T-helper 2 cell treated with Interferon-gamma antibody and Interleukin-4, amounts not matched to agents 5 μg/mL and 100 μg/mL, for 36 hours (primary cell): ENCODE measurements at regions not wholly inside any gene's neighbourhood (a gene's known extent, or its start where the extent isn't known, plus 50 kb on each side); places are given as distances from the start of the nearest gene placed in this dataset.
"Not testable (repeated sequence)": the region's sequence is repeated elsewhere in the genome, so short reads cannot be mapped to it uniquely, and the experiment has no call there.

ENCODE experiments used
- DNase-seq: peaks from one replicate; pipeline ENCODE4 v3.0.0; 2021; ENCODE audit warnings: low spot score
- H3K27ac Mint-ChIP-seq: one replicate; pipeline ENCODE4 v1.8.0; 2021; ENCODE audit warnings: mild to moderate bottlenecking, mixed read lengths
- H3K27me3 Mint-ChIP-seq: one replicate; pipeline ENCODE4 v1.8.0; 2021; ENCODE audit warnings: low read depth, mixed read lengths
- H3K36me3 Mint-ChIP-seq: one replicate; pipeline ENCODE4 v1.8.0; 2021; ENCODE audit warnings: low read depth, mixed read lengths
- H3K4me1 Mint-ChIP-seq: one replicate; pipeline ENCODE4 v1.8.0; 2021; ENCODE audit warnings: low read depth, mixed read lengths
- H3K4me3 Mint-ChIP-seq: one replicate; pipeline ENCODE4 v1.8.0; 2022; ENCODE audit warnings: mild to moderate bottlenecking, moderate library complexity, mixed read lengths
- H3K9me3 Mint-ChIP-seq: one replicate; pipeline ENCODE4 v1.8.0; 2021; ENCODE audit warnings: mixed read lengths

DNA sequence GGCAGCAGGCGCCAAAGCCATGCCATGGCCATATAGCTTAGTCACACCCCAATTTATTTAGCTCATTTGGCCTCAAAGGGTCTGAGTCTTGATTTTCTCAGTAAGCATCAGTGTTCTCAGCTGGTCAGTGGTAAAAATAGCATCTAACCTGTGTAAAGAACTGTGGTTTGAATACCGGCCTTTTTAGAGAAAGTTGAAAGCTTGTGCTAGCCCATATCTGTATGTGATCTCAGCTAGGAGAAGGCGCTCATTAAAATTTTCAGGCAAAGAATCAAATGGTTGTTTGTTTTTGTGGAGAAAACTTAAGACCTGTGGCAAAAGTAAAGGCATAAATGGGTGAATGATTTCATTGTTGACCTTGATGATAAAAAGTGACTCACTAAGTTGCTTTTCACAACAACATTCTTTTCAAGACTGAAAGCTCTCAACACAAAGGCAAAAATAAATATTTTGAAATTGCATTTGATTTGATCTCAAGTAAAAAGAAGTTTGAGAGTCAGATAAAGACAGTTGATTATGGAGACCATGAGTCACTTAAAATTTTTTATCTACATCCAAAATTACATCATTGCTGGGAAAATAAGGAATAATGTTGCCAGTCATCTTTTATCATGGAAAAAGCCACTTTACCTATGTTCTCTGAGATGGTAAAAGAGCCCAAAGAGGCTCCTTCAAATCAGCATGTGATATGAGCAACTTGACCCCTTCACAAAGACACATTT, 128.5 kb upstream of the RGS6 start:
- H3K4me3 Mint-ChIP-seq = no peak overlapping the region
- H3K27ac Mint-ChIP-seq = no peak overlapping the region
- H3K4me1 Mint-ChIP-seq = no peaks in the 10 kb centered on the region
- peaks cover 23% of the 10 kb centered on the region for H3K27me3 Mint-ChIP-seq
- H3K36me3 Mint-ChIP-seq = no peaks in the 10 kb centered on the region
- no peaks in the 10 kb centered on the region for H3K9me3 Mint-ChIP-seq
- no peak for DNase-seq

DNA sequence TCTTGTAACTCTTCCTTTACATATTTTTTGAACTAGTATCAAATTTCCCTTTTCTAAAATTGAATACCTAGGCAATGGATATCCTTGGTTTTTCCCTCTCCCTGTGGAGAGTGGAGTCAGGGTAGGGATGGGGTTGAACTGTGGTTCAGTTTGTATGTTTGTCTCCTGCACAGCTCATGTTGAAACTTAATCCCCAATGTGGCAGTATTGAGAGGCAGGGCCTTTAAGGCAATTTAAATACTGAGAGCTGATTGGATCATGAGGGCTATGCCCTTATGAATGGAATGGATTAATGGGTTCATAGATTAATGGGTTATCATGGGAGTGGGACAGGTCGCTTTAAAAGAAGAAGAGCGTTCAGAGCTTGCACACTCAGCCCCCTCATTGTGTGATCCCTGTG, 127.2 kb upstream of the RGS6 start:
- peaks cover 28% of the 10 kb centered on the region for H3K27me3 Mint-ChIP-seq
- no peaks in the 10 kb centered on the region for H3K4me1 Mint-ChIP-seq
- no peak overlapping the region for H3K27ac Mint-ChIP-seq
- no peaks in the 10 kb centered on the region for H3K9me3 Mint-ChIP-seq
- DNase-seq = no peak
- H3K36me3 Mint-ChIP-seq = no peaks in the 10 kb centered on the region
- H3K4me3 Mint-ChIP-seq = no peak overlapping the region

DNA sequence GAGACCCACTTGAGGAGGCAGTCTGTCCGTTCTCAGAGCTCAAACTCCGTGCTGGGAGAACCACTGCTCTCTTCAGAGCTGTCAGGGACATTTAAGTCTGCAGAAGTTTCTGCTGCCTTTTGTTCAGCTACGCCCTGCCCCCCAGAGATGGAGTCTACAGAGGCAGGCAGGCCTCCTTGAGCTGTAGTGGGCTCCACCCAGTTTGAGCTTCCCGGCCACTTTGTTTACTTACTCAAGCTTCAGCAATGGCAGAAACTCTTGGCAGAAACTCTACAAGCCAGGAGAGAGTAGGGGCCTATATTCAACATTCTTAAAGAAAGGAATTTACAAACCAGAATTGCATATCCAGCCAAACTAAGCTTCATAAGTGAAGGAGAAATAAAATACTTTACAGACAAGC, 125.2 kb upstream of the RGS6 start:
- not testable (repeated sequence) for DNase-seq, H3K27ac Mint-ChIP-seq, H3K36me3 Mint-ChIP-seq, H3K4me3 Mint-ChIP-seq, H3K9me3 Mint-ChIP-seq, H3K4me1 Mint-ChIP-seq
- peaks cover 29% of the 10 kb centered on the region for H3K27me3 Mint-ChIP-seq

DNA sequence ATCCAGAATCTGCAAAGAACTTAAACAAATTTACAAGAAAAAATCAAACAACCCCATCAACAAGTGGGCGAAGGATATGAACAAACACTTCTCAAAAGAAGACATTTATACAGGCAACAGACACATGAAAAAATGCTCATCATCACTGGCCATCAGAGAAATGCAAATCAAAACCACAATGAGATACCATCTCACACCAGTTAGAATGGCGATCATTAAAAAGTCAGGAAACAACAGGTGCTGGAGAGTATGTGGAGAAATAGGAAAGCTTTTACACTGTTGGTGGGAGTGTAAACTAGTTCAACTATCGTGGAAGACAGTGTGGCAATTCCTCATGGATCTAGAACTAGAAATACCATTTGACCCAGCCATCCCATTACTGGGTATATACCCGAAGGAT, 121.4 kb upstream of the RGS6 start:
- not testable (repeated sequence) for H3K4me1 Mint-ChIP-seq, H3K36me3 Mint-ChIP-seq, H3K9me3 Mint-ChIP-seq, DNase-seq, H3K4me3 Mint-ChIP-seq, H3K27ac Mint-ChIP-seq
- peaks cover 27% of the 10 kb centered on the region for H3K27me3 Mint-ChIP-seq

DNA sequence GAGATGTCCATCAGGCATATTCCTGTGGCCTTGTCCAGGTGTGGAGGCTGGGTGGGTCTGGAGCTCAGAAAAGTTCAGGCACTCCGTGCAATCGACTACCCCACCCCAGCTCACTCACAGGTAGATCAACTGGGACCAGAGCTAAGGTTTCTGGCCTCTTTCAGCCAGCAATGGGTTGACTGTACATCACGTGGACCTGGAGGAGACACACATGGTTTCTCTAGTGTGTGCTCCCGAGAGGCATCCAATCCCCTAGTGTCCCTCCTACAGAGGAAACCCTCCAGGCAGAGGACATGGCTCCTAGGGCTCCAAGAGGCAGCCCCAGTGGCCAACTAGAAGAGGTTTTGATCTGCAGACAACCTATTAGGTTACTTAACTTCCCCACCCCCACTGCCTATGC, 119.5 kb upstream of the RGS6 start:
- H3K9me3 Mint-ChIP-seq = no peaks in the 10 kb centered on the region

DNA sequence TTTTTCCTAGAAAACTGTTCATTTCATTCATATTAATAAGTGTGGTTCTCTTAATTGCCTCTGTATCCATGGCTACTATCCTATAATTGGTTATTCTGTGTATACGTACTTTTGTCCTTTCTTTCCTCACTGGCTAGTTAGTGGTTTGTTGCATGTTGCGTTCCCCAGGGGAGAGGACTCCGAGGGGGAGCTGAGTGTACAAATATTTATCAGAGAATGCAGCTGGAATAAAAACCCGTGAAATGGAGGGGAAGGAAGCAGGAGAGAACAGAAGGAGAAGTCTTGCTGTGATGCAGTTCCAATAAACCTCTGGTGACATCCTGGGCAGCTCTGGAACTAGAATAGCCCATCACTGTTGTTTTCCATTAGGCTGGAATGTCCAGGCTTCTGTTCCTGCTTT, 117.1 kb upstream of the RGS6 start:
- H3K9me3 Mint-ChIP-seq = no peaks in the 10 kb centered on the region
- H3K27ac Mint-ChIP-seq = no peak overlapping the region
- H3K27me3 Mint-ChIP-seq = peaks cover 28% of the 10 kb centered on the region
- H3K4me3 Mint-ChIP-seq = no peak overlapping the region
- no peak for DNase-seq
- no peaks in the 10 kb centered on the region for H3K4me1 Mint-ChIP-seq
- no peaks in the 10 kb centered on the region for H3K36me3 Mint-ChIP-seq

More for the DNA sequence above, 119.5 kb upstream of the RGS6 start:
- Mint-ChIP-seq H3K36me3 (no peaks in the 10 kb centered on the region), H3K4me1 (no peaks in the 10 kb centered on the region), H3K27ac (no peak overlapping the region), H3K4me3 (no peak overlapping the region), H3K27me3 (peaks cover 32% of the 10 kb centered on the region)
- no peak for DNase-seq

DNA sequence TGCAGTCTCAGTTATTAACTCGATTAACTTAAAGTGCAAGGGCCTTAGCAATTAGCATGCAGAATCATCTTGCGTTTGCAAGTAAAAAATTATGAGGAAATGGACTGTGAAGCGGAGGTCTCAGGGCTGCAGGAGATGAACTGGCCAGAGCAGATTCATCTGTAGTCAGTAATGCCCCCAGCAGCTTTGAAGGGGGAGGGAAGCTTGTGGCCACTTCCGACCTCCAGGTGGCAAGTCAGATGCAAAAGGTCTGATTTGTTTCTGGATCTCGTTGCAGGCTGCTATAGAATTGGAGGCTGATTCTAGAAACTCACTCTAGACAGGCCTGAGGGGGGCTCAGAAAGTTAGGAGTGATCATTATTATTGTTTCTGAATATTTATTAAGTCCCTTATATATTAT, 107.4 kb upstream of the RGS6 start:
- Mint-ChIP-seq H3K9me3 (no peaks in the 10 kb centered on the region), H3K4me1 (peaks cover 8% of the 10 kb centered on the region), H3K27ac (no peak overlapping the region), H3K4me3 (no peak overlapping the region), H3K27me3 (peaks cover 17% of the 10 kb centered on the region), H3K36me3 (no peaks in the 10 kb centered on the region)
- DNase-seq = no peak

DNA sequence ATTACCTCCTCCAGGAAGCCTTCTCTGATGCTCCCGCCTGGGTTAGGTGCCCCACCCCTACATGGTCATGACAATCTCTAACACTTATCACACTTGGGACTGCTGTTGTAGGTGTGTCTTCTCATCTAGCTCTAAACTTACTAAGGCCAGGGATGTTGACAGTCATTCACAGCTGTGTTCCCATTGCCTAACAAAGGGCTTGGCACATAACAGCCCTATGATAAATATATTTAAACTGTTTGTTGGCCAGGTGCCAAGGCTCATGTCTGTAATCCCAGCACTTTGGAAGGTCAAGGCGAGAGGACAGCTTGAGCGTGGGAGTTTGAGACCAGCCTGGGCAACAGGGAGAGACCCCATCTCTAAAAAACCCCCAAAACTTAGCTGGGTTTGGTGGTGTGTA, 98.8 kb upstream of the RGS6 start:
- no peaks in the 10 kb centered on the region for H3K4me1 Mint-ChIP-seq
- no peak overlapping the region for H3K4me3 Mint-ChIP-seq
- no peaks in the 10 kb centered on the region for H3K36me3 Mint-ChIP-seq
- DNase-seq = no peak
- peaks cover 11% of the 10 kb centered on the region for H3K9me3 Mint-ChIP-seq
- no peak overlapping the region for H3K27ac Mint-ChIP-seq
- peaks cover 15% of the 10 kb centered on the region for H3K27me3 Mint-ChIP-seq

DNA sequence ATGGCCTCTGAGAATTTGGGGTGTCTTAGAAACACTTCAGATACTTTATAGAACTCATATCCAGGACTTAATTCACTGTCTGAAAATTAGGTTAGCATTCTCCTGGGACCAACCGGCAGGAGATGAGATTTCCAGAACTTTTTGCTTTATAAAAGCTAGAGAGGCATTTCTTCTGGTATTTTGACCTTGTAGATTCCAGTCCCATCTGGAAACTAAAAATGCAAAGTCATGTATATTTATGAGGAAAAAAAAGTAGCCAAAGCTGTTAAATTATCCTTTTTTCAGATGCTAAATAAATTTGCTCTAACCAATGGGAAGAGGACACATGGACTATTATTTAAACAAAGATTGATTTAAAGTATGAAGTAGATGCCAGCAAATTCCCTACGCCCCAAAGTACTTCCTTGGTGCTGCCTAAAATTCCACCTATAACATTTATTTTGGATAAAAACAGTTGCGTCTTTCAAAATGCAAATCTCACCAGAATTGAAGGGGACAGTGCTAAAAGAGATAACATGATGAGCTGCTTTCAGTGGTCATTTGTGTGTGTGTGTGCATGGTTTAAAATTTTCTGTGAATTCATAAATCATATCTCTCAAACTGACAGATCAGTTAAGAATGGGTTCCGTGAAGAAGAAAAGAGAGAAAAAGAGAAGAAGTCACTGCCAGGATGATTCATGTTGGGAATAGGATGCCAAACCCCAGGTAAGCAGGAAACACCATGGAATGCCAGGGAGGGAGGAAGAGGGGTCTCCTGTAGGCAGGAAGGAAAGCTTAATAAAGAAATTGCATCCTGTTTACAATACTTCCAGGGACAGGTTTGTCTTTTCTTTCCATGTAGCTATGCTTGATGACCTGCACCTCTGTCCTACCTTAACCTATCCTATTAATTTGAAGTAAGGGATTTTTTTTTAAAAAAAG, 97.7 kb upstream of the RGS6 start:
- Mint-ChIP-seq H3K36me3 (no peaks in the 10 kb centered on the region), H3K4me1 (no peaks in the 10 kb centered on the region), H3K4me3 (no peak overlapping the region), H3K9me3 (peaks cover 11% of the 10 kb centered on the region), H3K27me3 (peaks cover 19% of the 10 kb centered on the region), H3K27ac (no peak overlapping the region)
- no peak for DNase-seq

DNA sequence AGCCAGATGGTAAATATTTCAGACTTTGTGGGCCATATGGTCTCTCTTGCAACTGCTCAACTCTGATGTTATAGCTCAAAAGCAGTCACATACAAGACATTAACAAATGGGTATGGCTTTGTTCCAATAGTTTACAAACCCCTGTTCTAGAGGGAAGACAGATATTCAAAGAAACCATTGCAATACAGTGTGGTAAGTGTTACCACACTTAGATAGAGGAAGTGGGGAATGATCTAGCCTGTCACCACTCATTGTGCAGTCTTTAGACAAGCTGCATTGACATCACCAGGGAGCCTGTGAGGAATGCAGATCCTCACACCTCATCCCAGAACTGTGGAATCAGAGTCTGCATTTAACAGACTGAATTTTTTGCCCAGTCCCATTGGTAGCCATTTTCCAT, 80.0 kb upstream of the RGS6 start:
- H3K27ac Mint-ChIP-seq = no peak overlapping the region
- H3K36me3 Mint-ChIP-seq = no peaks in the 10 kb centered on the region
- H3K4me3 Mint-ChIP-seq = no peak overlapping the region
- peaks cover 5% of the 10 kb centered on the region for H3K9me3 Mint-ChIP-seq
- H3K4me1 Mint-ChIP-seq = peaks cover 8% of the 10 kb centered on the region
- DNase-seq = no peak
- H3K27me3 Mint-ChIP-seq = peaks cover 9% of the 10 kb centered on the region

DNA sequence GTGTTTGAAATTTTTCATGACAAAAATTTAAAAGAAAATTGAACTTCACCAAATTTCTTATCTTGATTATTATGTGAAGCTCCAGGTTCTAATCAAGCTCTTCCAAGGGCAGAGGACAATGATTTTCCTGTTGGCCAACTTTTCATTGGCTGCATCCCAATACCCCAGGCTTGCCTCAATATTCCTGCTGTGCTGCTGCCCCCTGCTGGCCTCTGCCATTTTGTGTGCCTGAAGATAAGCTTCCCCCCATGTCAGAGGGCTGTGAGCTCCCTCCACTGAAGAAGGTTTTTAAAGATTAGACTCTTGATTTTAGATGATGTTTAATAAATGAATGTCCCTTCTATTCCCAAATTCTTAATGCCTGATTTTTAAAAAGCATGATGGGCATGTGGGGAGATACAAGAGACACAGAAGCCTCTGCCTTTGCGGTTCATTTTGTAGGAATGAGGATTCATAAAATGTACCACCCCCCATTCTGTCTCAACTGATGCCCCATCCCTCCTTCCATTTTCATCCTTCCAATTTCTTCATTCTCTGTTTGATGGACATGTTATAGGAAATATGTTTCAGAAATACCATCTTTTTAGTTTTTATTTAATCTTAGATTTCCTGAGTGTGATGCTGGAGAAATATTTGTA, 76.7 kb upstream of the RGS6 start:
- peaks cover 27% of the 10 kb centered on the region for H3K27me3 Mint-ChIP-seq

DNA sequence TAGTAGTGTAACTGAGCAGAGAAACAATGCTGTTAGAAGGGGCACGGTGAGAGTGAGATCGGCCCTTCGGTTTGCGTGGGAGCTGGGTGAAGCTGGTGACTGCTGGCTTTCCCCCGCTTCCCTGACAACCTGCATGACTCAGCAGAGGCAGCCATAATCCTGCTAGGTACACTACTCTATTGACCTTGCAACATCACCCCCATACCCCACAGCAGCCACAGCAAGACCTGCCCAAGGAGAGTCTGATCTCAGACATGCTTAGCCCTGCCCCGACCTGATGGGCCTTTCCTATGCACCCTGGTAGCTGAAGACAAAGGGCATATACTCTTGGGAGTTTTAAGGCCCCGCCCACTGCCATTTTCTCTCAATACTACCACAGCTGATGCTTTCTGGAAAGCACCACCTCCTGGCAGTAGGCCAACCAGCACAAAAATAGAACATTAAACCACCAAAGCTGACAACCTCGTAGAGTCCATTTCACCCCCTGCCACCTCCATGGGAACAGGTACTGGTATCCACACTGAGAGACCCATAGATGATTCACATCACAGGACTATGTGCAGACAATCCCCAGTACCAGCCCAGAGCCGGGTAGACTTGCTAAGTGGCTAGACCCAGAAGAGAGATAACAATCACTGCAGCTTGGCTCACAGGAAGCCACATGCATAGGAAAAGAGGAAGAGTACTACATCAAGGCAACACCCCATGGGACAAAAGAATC, 75.9 kb upstream of the RGS6 start:
- Mint-ChIP-seq H3K4me1 (peaks cover 8% of the 10 kb centered on the region), H3K36me3 (no peaks in the 10 kb centered on the region), H3K27me3 (peaks cover 29% of the 10 kb centered on the region), H3K27ac (no peak overlapping the region), H3K9me3 (no peaks in the 10 kb centered on the region), H3K4me3 (peak overlapping the region; percentile 5)
- DNase-seq = peak; percentile 13

More for the DNA sequence above, 76.7 kb upstream of the RGS6 start:
- peak; percentile 34 for DNase-seq
- Mint-ChIP-seq H3K9me3 (no peaks in the 10 kb centered on the region), H3K4me3 (no peak overlapping the region), H3K36me3 (no peaks in the 10 kb centered on the region), H3K4me1 (peaks cover 8% of the 10 kb centered on the region), H3K27ac (no peak overlapping the region)

DNA sequence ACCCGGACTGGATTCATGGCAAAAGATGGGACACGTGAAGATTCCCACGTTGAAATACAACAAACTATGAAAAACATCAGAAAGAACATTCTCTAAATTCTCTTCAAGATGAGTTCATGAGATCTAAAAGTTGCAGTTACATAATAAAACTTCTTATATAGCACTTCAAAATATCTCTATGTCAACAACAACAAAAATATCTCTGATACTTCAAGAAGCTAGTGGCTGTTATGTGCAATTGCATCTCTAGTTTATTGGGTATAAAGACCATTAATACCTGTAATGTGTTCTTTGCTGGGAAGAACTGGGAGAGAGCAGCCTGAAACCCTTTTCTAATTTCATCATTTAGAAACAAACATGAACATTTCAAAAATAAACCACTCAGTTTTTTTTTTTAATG, 69.2 kb upstream of the RGS6 start:
- Mint-ChIP-seq H3K4me3 (no peak overlapping the region), H3K9me3 (no peaks in the 10 kb centered on the region), H3K4me1 (no peaks in the 10 kb centered on the region), H3K27ac (no peak overlapping the region), H3K36me3 (no peaks in the 10 kb centered on the region), H3K27me3 (peaks cover 27% of the 10 kb centered on the region)
- no peak for DNase-seq

DNA sequence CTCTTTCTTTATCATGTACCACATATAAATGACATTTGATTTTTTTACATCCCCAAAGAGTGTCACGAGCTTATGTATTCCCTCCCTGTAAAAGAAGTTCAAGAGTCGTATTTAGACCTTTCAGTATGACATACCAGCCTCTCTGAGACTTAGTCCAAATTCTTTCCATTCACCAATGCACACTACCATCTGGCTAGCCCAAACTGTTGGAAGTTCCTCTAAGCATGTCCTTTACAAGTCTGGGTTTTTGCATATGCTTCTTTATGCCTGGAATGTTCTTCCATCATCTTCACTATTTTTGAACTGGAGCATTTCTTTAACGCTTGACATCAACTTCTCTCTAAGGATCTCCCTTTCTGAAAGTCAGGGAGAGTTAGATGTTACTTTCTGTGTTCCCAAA, 68.5 kb upstream of the RGS6 start:
- H3K27me3 Mint-ChIP-seq = peaks cover 23% of the 10 kb centered on the region
- H3K36me3 Mint-ChIP-seq = no peaks in the 10 kb centered on the region
- no peak overlapping the region for H3K4me3 Mint-ChIP-seq
- no peaks in the 10 kb centered on the region for H3K4me1 Mint-ChIP-seq
- no peak overlapping the region for H3K27ac Mint-ChIP-seq
- no peaks in the 10 kb centered on the region for H3K9me3 Mint-ChIP-seq
- DNase-seq = no peak
